Breast epithelium (tissue), 4 donors: ENCODE measurements at regions not wholly inside any gene's neighbourhood (a gene's known extent, or its start where the extent isn't known, plus 50 kb on each side); places are given as distances from the start of the nearest gene placed in this dataset.

Experiments
- DNase-seq, 2 donors: peaks; one replicate each; pipeline ENCODE4 v3.0.0-alpha.2; 2019; ENCODE audit warnings: low spot score in 2 of 2
- H3K27ac ChIP-seq, 2 donors: fragments of 200-600 bp; sonication (generic) in 1 of 2; one replicate each; pipeline ENCODE4 v1.5.1; 2016 to 2019; ENCODE audit warnings: mild to moderate bottlenecking in 1 of 2
- H3K27me3 ChIP-seq, 2 donors: fragments of 200-600 bp; sonication (generic) in 1 of 2; one replicate each; pipeline versions ENCODE4 v1.5.1 to v1.6.0; 2017 to 2019; ENCODE audit warnings: control low read depth in 1 of 2, mild to moderate bottlenecking in 1 of 2
- H3K36me3 ChIP-seq: fragments of 200-600 bp; one replicate; pipeline ENCODE4 v1.5.1; 2019
- H3K4me1 ChIP-seq, 2 donors: fragments of 200-600 bp; sonication (generic); one replicate each; pipeline ENCODE4 v1.5.1; 2016 to 2019; ENCODE audit warnings: control low read depth in 1 of 2
- H3K4me3 ChIP-seq, 3 donors: fragments of 200-600 bp; sonication (generic); 1 replicate in 2 of 3; 2 replicates in 1 of 3; pipeline ENCODE4 v1.5.1; 2016 to 2019; ENCODE audit warnings: mild to moderate bottlenecking in 3 of 3, moderate library complexity in 2 of 3
- H3K9me3 ChIP-seq, 2 donors: fragments of 200-600 bp; sonication (generic) in 1 of 2; one replicate each; pipeline ENCODE4 v1.5.1; 2016 to 2019; ENCODE audit warnings: control low read depth in 1 of 2
- POLR2A ChIP-seq: fragments of 450-650 bp; IDR thresholded peaks from one replicate; pipeline ENCODE4 v1.6.1; 2016; ENCODE audit warnings: antibody characterized with exemption, mild to moderate bottlenecking, moderate library complexity
- POLR2AphosphoS5 ChIP-seq, 3 donors: sonication (generic); formaldehyde crosslinking; IDR thresholded peaks; one replicate each; pipeline ENCODE4 v1.6.1; 2017; ENCODE audit warnings: antibody characterized with exemption in 3 of 3
- intact Hi-C: fragments of 100-400 bp; cut with DNase I; formaldehyde crosslinking; loops from one replicate; pipeline ENCODE4 v1.15.1; 2023; ENCODE audit warnings: low total_unique reads
- TF ChIP-seq, protein P1 (sequence below), 3 donors: fragments of 450-650 bp; IDR thresholded peaks; one replicate each; pipeline ENCODE4 v1.5.1; 2016 to 2017; ENCODE audit warnings: antibody characterized with exemption in 3 of 3, mild to moderate bottlenecking in 3 of 3, moderate library complexity in 3 of 3

GRCh38 chr19:30856786-30857185, 484.6 kb downstream of the ZNF536 start:
- no peaks in the 10 kb centered on the region for H3K27me3 ChIP-seq
- DNase-seq: no peak
- no peak overlapping the region for H3K27ac ChIP-seq
- H3K4me3 ChIP-seq: no peak overlapping the region
- intact Hi-C loops: no loop called here
- no peaks in the 10 kb centered on the region for H3K36me3 ChIP-seq
- no peak for TF ChIP-seq POLR2A
- TF ChIP-seq POLR2AphosphoS5 (IDR thresholded peaks at IDR 0.05): no peak
- TF ChIP-seq, protein P1, sequence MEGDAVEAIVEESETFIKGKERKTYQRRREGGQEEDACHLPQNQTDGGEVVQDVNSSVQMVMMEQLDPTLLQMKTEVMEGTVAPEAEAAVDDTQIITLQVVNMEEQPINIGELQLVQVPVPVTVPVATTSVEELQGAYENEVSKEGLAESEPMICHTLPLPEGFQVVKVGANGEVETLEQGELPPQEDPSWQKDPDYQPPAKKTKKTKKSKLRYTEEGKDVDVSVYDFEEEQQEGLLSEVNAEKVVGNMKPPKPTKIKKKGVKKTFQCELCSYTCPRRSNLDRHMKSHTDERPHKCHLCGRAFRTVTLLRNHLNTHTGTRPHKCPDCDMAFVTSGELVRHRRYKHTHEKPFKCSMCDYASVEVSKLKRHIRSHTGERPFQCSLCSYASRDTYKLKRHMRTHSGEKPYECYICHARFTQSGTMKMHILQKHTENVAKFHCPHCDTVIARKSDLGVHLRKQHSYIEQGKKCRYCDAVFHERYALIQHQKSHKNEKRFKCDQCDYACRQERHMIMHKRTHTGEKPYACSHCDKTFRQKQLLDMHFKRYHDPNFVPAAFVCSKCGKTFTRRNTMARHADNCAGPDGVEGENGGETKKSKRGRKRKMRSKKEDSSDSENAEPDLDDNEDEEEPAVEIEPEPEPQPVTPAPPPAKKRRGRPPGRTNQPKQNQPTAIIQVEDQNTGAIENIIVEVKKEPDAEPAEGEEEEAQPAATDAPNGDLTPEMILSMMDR (IDR thresholded peaks at IDR 0.05): no peak
- H3K9me3 ChIP-seq: peaks cover 0 to 6% of the 10 kb centered on the region in 2 donors
- no peaks in the 10 kb centered on the region for H3K4me1 ChIP-seq

GRCh38 chr19:30856376-30856775, 484.2 kb downstream of the ZNF536 start:
- peaks cover 0 to 6% of the 10 kb centered on the region in 2 donors for H3K9me3 ChIP-seq
- no peaks in the 10 kb centered on the region for H3K4me1 ChIP-seq
- no peak for DNase-seq
- intact Hi-C loops: no loop called here
- no peaks in the 10 kb centered on the region for H3K36me3 ChIP-seq
- H3K27ac ChIP-seq: no peak overlapping the region
- H3K4me3 ChIP-seq: no peak overlapping the region
- no peak for TF ChIP-seq POLR2A
- TF ChIP-seq POLR2AphosphoS5 (IDR thresholded peaks at IDR 0.05): no peak
- TF ChIP-seq, protein P1 (IDR thresholded peaks at IDR 0.05): no peak
- no peaks in the 10 kb centered on the region for H3K27me3 ChIP-seq

GRCh38 chr19:30855442-30855841, 483.3 kb downstream of the ZNF536 start:
- no peaks in the 10 kb centered on the region for H3K4me1 ChIP-seq
- DNase-seq: no peak
- H3K27ac ChIP-seq: no peak overlapping the region
- H3K27me3 ChIP-seq: no peaks in the 10 kb centered on the region
- intact Hi-C loops: no loop called here
- TF ChIP-seq POLR2AphosphoS5 (IDR thresholded peaks at IDR 0.05): no peak
- TF ChIP-seq, protein P1 (IDR thresholded peaks at IDR 0.05): no peak
- TF ChIP-seq POLR2A: no peak
- no peaks in the 10 kb centered on the region for H3K36me3 ChIP-seq
- no peak overlapping the region for H3K4me3 ChIP-seq
- peaks cover 0 to 6% of the 10 kb centered on the region in 2 donors for H3K9me3 ChIP-seq

- Histone ChIP-seq H3K4me1 (no peaks in the 10 kb centered on the region), H3K4me3 (no peak overlapping the region), H3K27ac (no peak overlapping the region), H3K9me3 (peaks cover 0 to under 1% of the 10 kb centered on the region in 2 donors), H3K27me3 (no peaks in the 10 kb centered on the region), H3K36me3 (no peaks in the 10 kb centered on the region)
- TF ChIP-seq, protein P1 (IDR thresholded peaks at IDR 0.05): no peak
- no peak for TF ChIP-seq POLR2AphosphoS5 (IDR thresholded peaks at IDR 0.05)
- no peak for TF ChIP-seq POLR2A
- intact Hi-C loops: no loop called here
- DNase-seq: no peak
These were observed 482.5 kb downstream of the ZNF536 start for GRCh38 chr19:30854661-30855060.

- Histone ChIP-seq H3K27me3 (no peaks in the 10 kb centered on the region), H3K9me3 (no peaks in the 10 kb centered on the region), H3K4me3 (no peak overlapping the region), H3K4me1 (no peaks in the 10 kb centered on the region), H3K36me3 (no peaks in the 10 kb centered on the region), H3K27ac (no peak overlapping the region)
- intact Hi-C loops: no loop called here
- TF ChIP-seq POLR2AphosphoS5 (IDR thresholded peaks at IDR 0.05): no peak
- no peak for TF ChIP-seq POLR2A
- TF ChIP-seq, protein P1 (IDR thresholded peaks at IDR 0.05): no peak
- DNase-seq: no peak
These were observed 482.0 kb downstream of the ZNF536 start for GRCh38 chr19:30854207-30854606.
